Activated CD4-positive, alpha-beta memory T cell treated with anti-CD3 and anti-CD28 coated beads, Interleukin-2, amount 10 ng/mL, durations not matched to agents 7 days and 5 days (primary cell): ENCODE measurements at regions not wholly inside any gene's neighbourhood (a gene's known extent, or its start where the extent isn't known, plus 50 kb on each side); places are given as distances from the start of the nearest gene placed in this dataset.

ENCODE experiments used
- CTCF ChIA-PET: fragments of 350-600 bp; sonication (Branson Sonifier 250); formaldehyde crosslinking; loops from one replicate; lab custom pipeline; 2021; ENCODE audit warnings: antibody characterized with exemption, inconsistent platforms; lab: Charles Lee
- POLR2A ChIA-PET: fragments of 350-600 bp; sonication (Branson Sonifier 250); formaldehyde crosslinking; loops from one replicate; lab custom pipeline; 2021; ENCODE audit warnings: antibody characterized with exemption; lab: Charles Lee
- DNase-seq: peaks from one replicate; pipeline ENCODE4 v3.0.0-alpha.2; 2020
- H3K27ac Mint-ChIP-seq: one replicate; pipeline ENCODE4 v1.8.0; 2021; ENCODE audit warnings: mild to moderate bottlenecking, mixed read lengths
- H3K27me3 Mint-ChIP-seq: one replicate; pipeline ENCODE4 v1.8.0; 2021; ENCODE audit warnings: mixed read lengths
- H3K36me3 Mint-ChIP-seq: one replicate; pipeline ENCODE4 v1.8.0; 2021; ENCODE audit warnings: low read depth, mixed read lengths
- H3K4me1 Mint-ChIP-seq: one replicate; pipeline ENCODE4 v1.8.0; 2021; ENCODE audit warnings: mixed read lengths
- H3K4me3 Mint-ChIP-seq: one replicate; pipeline ENCODE4 v1.8.0; 2021; ENCODE audit warnings: mild to moderate bottlenecking, mixed read lengths
- H3K9me3 Mint-ChIP-seq: one replicate; pipeline ENCODE4 v1.8.0; 2021; ENCODE audit warnings: mixed read lengths

DNA sequence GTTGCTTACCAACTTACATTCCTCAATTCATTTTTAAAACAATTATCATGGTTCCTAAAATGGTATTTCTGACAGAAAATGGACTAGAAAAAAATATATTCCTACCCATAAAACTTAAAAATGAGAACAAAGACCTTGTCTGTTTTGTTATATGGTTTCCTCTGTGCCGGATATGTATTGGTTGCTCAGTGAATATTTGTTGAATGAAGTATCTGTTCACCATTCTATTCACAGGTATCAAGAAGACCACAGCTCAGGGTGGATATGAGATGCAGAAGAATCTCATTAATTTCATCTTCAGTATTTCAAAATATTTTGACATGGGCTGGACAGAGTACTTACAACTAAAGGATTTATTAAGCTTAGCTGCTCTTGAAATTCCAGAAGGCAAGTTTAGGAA is 58.1 kb downstream of the TUSC7 start:
- Mint-ChIP-seq H3K4me3 (no peak overlapping the region), H3K27ac (no peak overlapping the region), H3K27me3 (no peaks in the 10 kb centered on the region), H3K9me3 (no peaks in the 10 kb centered on the region), H3K4me1 (no peaks in the 10 kb centered on the region), H3K36me3 (no peaks in the 10 kb centered on the region)
- POLR2A ChIA-PET, result no interaction called here
- CTCF ChIA-PET, result no interaction called here
- DNase-seq, result no peak

DNA sequence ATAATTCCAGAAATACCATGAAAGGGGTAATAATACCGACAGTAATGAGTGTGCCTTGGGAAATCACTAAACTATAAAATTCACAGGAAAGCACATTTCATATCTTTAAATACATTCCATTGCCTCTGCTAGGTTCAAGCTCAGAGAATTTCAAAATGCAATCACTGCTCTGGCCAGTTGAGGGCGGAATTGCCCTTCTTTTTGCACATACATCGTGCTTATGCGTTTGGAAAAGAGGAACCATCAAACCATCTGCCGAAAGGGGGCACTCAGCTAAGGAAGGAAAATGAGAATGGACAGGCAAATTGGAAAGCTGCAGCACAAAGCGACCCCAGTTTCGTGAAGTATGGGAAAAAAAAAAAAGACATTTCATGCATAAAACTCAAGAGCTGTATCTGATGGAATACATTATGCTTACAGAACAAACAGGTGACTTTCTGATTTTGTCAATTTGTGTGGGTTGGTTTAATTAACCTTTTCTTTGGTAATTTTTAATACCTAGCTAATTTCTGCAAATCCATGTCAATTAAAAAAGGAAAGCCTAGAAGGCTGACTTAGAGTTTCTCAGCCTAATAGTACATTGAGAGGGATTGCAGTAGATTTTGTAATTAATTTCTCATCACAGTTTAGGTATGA is 61.4 kb downstream of the TUSC7 start:
- CTCF ChIA-PET, result interaction anchor here (0.6 to 1.4 kb wide), 12 partner anchors 11 to 1227 kb away, joined by 3 to 7 read pairs (median 4); no protein-coding TSS in a partner anchor
- Mint-ChIP-seq H3K4me3 (no peak overlapping the region), H3K4me1 (no peaks in the 10 kb centered on the region), H3K27me3 (no peaks in the 10 kb centered on the region), H3K9me3 (no peaks in the 10 kb centered on the region), H3K36me3 (no peaks in the 10 kb centered on the region), H3K27ac (no peak overlapping the region)
- POLR2A ChIA-PET, result no interaction called here
- DNase-seq, result peak; percentile 53

DNA sequence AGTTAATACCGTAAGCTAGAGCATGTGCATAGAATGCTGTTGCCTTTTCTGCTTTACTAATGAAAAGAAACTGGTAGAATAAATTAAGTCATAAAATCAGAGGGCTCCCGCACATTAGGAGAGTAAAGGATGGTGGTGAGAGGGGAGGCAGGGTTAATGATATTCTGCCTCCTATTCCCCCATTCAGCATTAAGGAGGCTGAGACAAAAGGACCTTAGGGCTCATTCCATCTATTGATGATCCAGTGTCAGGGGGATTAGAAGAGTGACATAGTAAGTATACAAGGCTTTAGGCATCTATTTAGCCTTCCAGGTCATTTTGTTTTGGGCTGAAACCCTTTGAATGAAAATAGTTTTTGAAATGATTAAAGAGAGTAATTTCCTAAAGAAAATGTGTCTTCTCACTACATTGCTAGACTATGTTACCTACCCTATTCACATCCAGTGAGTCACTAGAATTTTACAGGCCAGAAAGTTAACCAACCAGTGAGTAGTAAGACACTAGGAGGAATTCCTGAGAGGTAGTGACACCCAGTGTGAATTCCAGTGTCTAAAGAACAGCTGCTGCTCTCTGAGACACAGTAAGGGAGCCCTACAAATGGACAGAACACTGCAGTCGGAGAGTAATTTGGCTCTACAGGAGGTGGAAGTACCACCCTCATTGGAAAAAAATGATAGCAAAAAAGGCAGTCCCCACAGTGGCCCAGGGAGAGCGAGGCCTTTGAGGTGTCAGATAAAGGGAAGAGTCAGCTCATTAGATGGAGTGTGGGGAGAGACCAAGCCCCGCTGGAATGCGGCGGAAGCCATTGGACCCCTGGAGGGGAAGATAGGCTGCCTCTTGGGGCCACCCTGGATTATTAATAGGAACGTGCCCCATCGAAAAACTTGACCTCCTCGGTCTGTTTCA is 67.6 kb downstream of the TUSC7 start:
- Mint-ChIP-seq H3K4me1 (no peaks in the 10 kb centered on the region), H3K27ac (no peak overlapping the region), H3K4me3 (no peak overlapping the region), H3K27me3 (no peaks in the 10 kb centered on the region), H3K9me3 (no peaks in the 10 kb centered on the region), H3K36me3 (no peaks in the 10 kb centered on the region)
- DNase-seq, result no peak
- ChIA-PET POLR2A (no interaction called here), CTCF (no interaction called here)

DNA sequence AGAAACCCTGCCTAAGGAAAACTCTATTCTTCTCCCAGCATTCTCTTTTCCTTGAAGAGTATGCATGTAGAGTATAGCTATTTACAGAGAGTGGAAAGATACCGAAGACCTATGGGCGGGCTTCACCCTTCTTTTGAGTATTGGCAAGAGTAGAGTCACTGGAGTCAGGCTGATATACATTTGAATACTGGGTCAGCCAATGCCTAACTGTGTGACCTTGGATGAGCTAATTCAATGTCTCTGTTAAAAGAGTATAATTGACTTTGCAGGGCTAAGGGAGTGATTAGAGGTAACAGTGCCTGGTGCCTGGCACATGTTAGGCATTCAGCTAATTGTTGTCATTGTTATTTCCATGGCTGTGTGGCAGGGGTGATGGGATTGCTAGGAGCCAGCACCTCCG is 75.6 kb downstream of the TUSC7 start:
- POLR2A ChIA-PET, result no interaction called here
- no peak for DNase-seq
- no peak overlapping the region for H3K4me3 Mint-ChIP-seq

DNA sequence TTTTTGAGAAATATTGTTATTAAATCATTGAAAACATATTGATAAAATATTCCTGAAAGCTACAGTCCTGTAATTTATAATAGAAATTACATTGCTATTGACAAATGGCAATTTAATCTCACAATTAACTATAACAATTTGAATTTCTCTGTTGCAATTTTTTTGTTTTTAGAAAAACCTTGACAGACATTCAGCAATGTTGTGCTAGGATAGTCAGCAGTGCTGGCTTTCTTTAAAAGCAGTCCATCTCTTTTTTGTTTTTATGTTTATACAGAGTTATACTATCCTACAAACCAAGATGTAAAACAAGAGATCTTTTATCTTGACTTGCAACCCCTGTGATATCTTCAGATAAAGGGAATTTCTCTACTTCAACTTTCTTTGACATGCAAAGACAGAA is 93.1 kb downstream of the TUSC7 start:
- no peak for DNase-seq
- ChIA-PET CTCF (no interaction called here), POLR2A (no interaction called here)
- H3K4me1 Mint-ChIP-seq, result no peaks in the 10 kb centered on the region
- H3K4me3 Mint-ChIP-seq, result no peak overlapping the region
- no peak overlapping the region for H3K27ac Mint-ChIP-seq
- H3K27me3 Mint-ChIP-seq, result no peaks in the 10 kb centered on the region
- no peaks in the 10 kb centered on the region for H3K9me3 Mint-ChIP-seq
- H3K36me3 Mint-ChIP-seq, result no peaks in the 10 kb centered on the region

More for the DNA sequence above, 75.6 kb downstream of the TUSC7 start:
- no peaks in the 10 kb centered on the region for H3K9me3 Mint-ChIP-seq
- no peak overlapping the region for H3K27ac Mint-ChIP-seq
- H3K27me3 Mint-ChIP-seq, result no peaks in the 10 kb centered on the region
- CTCF ChIA-PET, result interaction anchor here (1.1 kb wide), 1 partner anchor 15 kb away, joined by 4 read pairs; no protein-coding TSS in a partner anchor
- H3K4me1 Mint-ChIP-seq, result no peaks in the 10 kb centered on the region
- no peaks in the 10 kb centered on the region for H3K36me3 Mint-ChIP-seq

DNA sequence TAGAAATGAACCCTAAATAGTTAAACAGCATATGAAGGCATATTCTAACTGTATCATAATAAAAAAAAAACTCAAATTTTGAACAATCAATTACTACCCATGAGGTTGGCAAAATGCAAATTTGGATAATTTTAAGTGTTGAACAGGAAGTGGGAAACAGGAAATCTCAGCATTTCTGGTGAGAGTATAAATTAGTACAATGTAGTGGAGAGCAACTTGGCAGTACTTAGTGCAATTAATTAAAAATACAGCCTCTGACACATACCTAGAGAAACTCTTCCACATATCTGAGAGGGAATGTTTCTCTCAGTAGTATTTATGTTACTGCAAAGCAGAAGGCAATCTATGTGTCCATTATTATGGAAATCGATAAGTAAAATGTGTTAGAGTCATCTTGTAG is 96.8 kb downstream of the TUSC7 start:
- Mint-ChIP-seq H3K4me3 (no peak overlapping the region), H3K4me1 (no peaks in the 10 kb centered on the region), H3K27me3 (no peaks in the 10 kb centered on the region), H3K9me3 (no peaks in the 10 kb centered on the region), H3K27ac (no peak overlapping the region), H3K36me3 (no peaks in the 10 kb centered on the region)
- ChIA-PET POLR2A (no interaction called here), CTCF (no interaction called here)
- no peak for DNase-seq

DNA sequence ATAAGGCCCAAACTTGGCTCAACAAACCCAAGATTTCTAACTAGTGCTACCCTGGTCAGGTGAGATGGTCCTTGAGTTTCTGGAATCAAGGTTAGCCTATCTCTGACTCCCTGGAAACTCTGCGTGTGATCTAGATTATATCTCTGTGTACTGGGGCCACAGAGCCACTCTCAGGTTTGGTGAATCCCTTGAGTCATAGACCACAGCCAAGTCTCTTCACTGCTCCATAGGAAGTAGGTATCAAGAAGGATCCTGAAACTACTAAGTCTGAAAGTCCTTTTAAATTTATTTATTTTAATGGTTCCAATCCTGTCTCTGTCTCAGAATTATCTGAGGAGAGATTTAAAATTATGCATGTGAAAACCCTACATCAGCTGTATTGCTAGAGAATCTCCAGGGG is 99.1 kb downstream of the TUSC7 start:
- no peak for DNase-seq
- ChIA-PET CTCF (no interaction called here), POLR2A (no interaction called here)
- no peak overlapping the region for H3K4me3 Mint-ChIP-seq
- H3K4me1 Mint-ChIP-seq, result no peaks in the 10 kb centered on the region
- H3K36me3 Mint-ChIP-seq, result no peaks in the 10 kb centered on the region
- no peaks in the 10 kb centered on the region for H3K9me3 Mint-ChIP-seq
- no peaks in the 10 kb centered on the region for H3K27me3 Mint-ChIP-seq
- H3K27ac Mint-ChIP-seq, result no peak overlapping the region

DNA sequence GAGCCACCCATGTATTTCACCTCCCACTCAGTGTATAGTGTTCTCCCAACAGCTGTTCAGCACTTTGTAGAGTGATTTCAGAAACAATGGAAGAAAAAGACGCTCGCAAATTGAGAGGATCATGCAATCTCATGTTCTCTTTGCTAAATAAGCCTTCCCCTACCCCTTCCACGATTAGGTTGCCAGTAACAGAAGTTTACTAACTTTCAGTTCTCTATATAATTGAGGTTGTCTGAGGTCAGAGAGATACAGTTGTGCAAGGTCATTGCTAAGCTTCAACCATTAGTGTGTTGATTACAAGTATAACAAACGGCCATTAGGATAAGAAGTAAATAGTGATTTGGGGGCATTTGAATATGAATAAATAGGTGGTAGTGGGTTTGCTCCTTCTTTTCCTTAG is 99.6 kb downstream of the TUSC7 start:
- Mint-ChIP-seq H3K36me3 (no peaks in the 10 kb centered on the region), H3K4me1 (no peaks in the 10 kb centered on the region), H3K27me3 (no peaks in the 10 kb centered on the region), H3K9me3 (no peaks in the 10 kb centered on the region), H3K4me3 (no peak overlapping the region), H3K27ac (no peak overlapping the region)
- ChIA-PET POLR2A (no interaction called here), CTCF (no interaction called here)
- no peak for DNase-seq

DNA sequence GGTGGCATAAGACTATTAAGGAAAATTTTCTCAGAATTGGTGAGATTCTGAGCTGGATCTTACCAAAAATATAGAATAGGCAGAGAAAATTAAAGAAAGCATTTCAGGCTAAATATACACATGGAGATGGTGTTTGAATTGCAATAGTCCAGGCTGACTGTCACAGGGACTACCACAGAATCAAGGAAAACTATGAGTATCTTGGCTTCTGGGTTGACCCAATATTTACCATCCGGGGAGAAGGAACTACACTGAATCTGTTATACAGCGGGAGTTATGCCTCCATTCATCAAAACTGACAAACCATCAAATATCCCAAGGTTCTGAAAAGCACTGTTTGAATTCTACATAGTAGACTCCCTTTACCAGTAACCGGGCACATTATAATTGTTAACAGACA is 102.2 kb downstream of the TUSC7 start:
- H3K27me3 Mint-ChIP-seq, result no peaks in the 10 kb centered on the region
- H3K4me3 Mint-ChIP-seq, result no peak overlapping the region
- no peak for DNase-seq
- no peaks in the 10 kb centered on the region for H3K36me3 Mint-ChIP-seq
- H3K4me1 Mint-ChIP-seq, result no peaks in the 10 kb centered on the region
- POLR2A ChIA-PET, result no interaction called here
- H3K27ac Mint-ChIP-seq, result no peak overlapping the region
- H3K9me3 Mint-ChIP-seq, result no peaks in the 10 kb centered on the region
- CTCF ChIA-PET, result no interaction called here

DNA sequence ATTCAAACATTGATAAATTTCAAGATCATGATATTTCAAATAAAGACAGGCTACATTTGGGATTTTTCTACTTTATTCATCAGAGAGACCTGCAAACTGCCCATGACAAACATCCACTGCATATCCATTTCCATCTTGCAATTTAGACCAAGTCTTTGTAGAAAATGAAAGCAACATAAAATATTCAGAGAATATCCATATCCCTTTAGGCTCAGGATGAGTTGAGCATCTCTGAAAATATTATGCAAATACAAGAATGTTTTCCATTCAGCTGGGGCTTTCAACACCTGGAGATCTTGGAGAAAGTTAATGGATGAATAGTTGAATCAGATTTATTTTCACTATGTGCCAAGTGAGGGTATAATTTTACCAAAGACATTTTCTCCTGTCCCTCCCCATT is 103.4 kb downstream of the TUSC7 start:
- no peak overlapping the region for H3K27ac Mint-ChIP-seq
- no peaks in the 10 kb centered on the region for H3K36me3 Mint-ChIP-seq
- no peaks in the 10 kb centered on the region for H3K4me1 Mint-ChIP-seq
- no peaks in the 10 kb centered on the region for H3K27me3 Mint-ChIP-seq
- no peak overlapping the region for H3K4me3 Mint-ChIP-seq
- CTCF ChIA-PET, result no interaction called here
- DNase-seq, result no peak
- POLR2A ChIA-PET, result no interaction called here
- H3K9me3 Mint-ChIP-seq, result no peaks in the 10 kb centered on the region

DNA sequence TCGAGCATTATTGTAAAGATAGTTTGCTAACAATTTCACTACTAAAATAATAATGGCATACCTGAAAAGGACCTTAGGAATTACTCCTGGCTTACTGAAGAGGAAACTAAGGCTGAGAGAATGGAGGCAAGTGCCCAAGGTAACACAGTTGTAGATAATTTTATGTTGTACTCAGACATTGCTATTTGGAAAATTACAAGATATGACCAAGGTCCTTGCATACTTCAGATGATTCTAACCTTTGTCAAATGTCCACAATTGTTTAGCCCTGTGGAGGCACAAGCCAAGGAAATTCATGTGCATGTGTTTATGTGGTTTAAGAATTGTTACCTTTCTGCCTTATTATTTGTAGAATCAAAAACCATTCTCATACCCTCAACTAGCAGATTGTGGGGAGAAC is 105.7 kb downstream of the TUSC7 start:
- H3K9me3 Mint-ChIP-seq, result no peaks in the 10 kb centered on the region
- ChIA-PET CTCF (no interaction called here), POLR2A (no interaction called here)
- H3K36me3 Mint-ChIP-seq, result no peaks in the 10 kb centered on the region
- H3K27ac Mint-ChIP-seq, result no peak overlapping the region
- H3K4me3 Mint-ChIP-seq, result no peak overlapping the region
- no peaks in the 10 kb centered on the region for H3K4me1 Mint-ChIP-seq
- H3K27me3 Mint-ChIP-seq, result no peaks in the 10 kb centered on the region
- DNase-seq, result no peak

DNA sequence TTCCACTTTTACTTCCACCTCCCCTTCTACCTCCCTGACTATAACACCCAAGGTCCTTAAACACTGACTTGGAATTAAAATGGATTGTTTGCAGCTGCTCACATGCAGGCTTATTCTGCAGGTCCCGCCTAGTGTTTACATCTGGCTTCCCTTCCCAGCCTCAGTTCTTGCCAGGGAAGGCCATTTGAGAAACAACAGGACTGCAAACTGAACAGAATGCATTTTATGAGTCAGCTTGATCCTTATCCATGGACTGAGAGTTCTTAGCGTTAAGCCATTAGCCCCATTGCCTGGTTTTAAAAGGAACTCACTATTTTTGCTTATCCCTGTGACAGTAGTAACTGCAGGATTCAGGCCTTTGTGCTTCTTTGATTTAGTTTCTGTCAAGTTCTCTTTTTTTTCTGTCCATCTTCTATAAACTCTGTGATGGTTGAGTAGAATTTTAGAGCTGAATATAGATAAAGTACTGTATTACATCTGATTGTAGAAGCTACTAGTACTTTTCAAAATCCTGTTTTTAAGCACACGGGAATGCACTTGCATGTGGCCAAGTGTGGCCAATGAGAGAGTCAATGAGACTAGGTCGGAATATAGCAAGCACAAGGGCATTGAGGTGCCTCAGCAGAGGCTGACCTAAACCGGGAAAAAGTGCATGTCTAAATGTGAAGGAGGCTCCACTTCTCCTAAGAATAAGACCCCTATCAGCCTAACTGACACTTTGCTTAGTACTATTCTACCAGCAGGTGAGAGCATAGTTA is 106.4 kb downstream of the TUSC7 start:
- Mint-ChIP-seq H3K9me3 (no peaks in the 10 kb centered on the region), H3K4me1 (no peaks in the 10 kb centered on the region), H3K27me3 (no peaks in the 10 kb centered on the region), H3K27ac (no peak overlapping the region), H3K36me3 (no peaks in the 10 kb centered on the region), H3K4me3 (no peak overlapping the region)
- DNase-seq, result no peak
- ChIA-PET CTCF (no interaction called here), POLR2A (no interaction called here)

DNA sequence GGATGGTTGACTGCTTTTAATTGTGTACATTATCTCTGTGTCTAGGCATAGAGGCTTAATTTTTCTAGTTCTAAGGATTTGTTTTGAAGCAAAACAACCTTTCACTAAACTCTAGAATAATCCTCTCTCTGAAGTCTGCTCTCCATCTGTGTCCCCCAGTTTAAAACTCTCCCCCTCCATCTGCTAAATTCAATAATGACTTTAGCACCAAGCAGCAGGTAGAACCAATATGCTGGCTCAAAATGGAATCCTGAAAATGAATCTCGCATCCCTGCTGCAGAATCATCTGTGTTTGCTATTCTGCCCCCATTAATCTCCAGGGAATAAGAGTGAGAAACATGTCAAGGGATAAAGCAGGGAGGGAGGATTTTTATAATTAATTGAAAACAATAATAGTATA is 111.8 kb downstream of the TUSC7 start:
- CTCF ChIA-PET, result no interaction called here

More for the DNA sequence above, 111.8 kb downstream of the TUSC7 start:
- Mint-ChIP-seq H3K4me3 (no peak overlapping the region), H3K27ac (no peak overlapping the region), H3K4me1 (no peaks in the 10 kb centered on the region), H3K27me3 (no peaks in the 10 kb centered on the region), H3K36me3 (no peaks in the 10 kb centered on the region), H3K9me3 (no peaks in the 10 kb centered on the region)
- DNase-seq, result no peak
- POLR2A ChIA-PET, result no interaction called here
